Ureter (tissue), 1 donor: ENCODE measurements at regions not wholly inside any gene's neighbourhood (a gene's known extent, or its start where the extent isn't known, plus 50 kb on each side); places are given as distances from the start of the nearest gene placed in this dataset.

Experiments used
- DNase-seq: peaks from one replicate; pipeline ENCODE4 v3.0.0-alpha.2; 2020; ENCODE audit warnings: low spot score
- donor health status: DM: yes; HTN: yes; CAD: no.

DNA sequence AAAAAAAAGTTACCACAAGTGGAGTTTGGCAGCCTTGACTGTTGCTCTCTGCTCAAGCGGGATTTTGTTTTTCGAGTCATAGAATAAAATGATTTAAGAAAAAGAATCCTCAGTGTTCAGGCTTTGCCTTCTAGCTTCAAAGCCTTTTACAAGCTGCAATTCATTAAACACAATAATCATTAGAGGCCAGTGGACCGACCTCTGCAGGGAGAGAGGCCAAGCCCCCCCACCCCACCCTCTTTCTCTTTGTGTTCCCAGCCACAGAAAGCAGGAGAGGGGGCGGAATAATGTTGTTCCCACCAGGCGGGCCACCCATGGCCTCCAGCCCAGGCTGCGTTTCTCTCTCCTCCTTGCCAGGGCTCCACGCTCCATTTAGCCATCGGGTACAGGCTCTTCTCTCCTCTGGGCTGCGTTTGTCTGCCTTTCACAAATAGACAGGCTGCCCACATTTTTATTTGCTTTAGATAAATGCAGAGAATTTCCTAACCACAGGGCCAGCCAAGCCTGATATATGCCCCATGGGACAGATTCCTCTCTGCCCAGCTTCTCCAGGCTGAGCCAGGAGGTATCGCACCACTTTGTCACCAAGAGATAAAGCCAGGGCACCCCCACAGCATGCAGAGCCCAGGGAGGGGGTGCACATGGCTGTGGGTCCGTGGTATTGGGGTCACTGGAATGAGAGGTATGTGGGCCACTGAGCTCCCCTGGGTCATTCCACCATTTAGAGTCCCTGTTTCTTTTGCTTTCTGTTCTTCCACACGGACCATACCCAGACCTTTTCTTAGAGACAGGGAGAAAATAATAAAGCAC is 318.8 kb downstream of the PIK3R1 start:
- no peak for DNase-seq

DNA sequence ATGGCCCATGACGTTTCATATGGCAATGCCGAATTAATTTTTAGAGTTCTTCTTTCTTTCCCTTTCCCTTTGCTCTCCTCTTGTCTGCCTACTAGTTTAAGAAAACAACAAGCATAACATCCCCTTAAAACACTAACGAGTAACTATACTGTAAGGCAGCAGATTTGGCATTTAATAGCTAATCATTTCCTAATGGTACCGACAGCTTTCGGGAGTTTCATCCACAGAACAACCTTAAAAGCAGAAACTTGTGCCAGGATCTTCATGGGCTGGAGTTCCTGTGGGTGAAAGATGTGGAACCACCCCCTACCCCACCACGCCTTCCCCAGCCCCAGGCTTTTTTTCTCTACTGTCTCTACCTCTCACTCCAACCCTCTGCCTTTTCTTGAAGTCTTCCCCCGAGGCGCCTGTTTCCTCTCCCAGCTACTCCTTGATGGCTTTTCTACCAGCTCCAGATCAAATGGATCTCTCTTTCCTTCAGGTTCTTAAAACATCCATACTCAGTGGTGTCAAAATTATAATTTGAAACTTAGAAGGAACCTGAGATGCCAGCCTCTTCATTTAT is 319.5 kb downstream of the PIK3R1 start:
- DNase-seq = no peak

GRCh38 chr5:68538814-68539420 is 323.4 kb downstream of the PIK3R1 start:
- DNase-seq = no peak

DNA sequence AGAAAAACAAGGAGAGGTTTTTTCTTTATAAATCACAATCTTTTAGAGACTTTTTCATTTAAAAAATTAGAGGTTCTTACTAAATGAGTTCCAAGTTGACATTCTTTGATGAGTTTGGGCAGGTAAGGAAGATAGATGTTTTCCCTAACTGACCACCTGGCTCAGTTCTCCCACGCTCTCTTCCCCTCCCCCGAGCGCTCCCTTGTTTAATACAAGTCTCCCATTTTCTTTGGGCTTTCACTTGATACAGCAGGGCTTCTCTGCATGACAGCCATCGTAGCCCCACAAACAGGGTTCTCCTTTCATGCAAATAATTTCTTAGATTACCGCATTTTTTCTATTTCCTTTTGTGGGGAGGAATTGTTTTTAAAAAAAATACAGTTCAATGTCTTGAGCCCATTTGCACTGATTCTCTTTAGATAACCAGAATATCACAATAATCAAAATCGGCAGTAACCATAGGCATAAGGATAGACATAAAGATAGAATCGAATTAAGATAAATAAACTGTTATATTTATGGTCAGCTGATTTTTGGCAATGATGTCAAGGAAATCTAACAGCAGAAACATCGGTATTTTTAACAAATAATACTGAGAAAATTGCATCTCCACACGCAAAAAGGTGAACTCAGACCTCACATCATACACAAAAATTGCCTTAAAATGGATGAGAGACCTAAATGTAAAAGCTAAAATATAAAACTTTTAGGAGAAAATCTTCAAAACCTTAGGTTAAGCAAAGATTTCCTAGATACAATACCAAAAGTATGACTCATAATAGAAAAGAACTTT is 325.4 kb downstream of the PIK3R1 start:
- DNase-seq = no peak

GRCh38 chr5:68542207-68542606 is 326.7 kb downstream of the PIK3R1 start:
- no peak for DNase-seq

- DNase-seq = no peak
These were observed 327.7 kb downstream of the PIK3R1 start for GRCh38 chr5:68543212-68543611.

GRCh38 chr5:68544091-68544647 is 328.6 kb downstream of the PIK3R1 start:
- DNase-seq = no peak

- no peak for DNase-seq
These were observed 329.3 kb downstream of the PIK3R1 start for GRCh38 chr5:68544648-68545552.

- DNase-seq = no peak
These were observed 330.2 kb downstream of the PIK3R1 start for GRCh38 chr5:68545636-68546295.

DNA sequence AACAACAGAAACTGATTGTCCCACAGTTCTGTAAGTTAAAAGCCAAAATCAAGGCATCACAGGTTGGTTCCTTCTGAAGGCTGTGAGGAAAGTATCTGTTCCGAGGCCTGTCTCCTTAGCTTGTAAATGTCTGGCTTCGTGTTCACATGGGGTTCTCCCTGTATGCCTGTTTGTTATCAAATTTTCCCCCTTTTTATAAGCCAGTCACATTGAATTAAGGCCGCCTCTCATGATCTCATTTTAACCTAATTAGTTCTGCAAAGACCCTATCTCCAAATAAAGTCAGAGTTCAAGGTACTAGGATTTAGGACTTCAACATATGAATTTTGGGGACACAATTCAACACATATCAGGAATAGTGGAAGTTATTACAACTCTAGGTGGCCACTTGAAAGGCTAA is 331.5 kb downstream of the PIK3R1 start:
- no peak for DNase-seq

DNA sequence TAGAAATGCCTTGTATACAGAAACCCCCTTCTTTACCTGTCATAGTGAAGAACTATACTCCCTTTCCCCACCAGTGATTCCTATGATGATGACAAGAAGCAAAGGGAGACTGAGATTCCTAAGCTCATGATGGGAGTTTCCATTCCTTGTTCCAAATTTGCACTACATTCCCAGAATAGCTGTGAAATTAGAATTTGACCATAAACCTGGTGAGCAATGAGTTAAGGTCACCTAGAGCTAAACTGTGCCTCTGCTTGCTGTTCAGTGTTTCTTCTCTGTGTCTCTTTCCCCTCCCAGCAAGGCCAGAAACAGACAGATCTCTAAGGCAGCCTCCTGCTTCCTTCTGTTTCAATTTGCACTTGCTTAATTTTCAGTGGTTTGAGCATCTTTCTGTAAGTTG is 332.1 kb downstream of the PIK3R1 start:
- no peak for DNase-seq

- no peak for DNase-seq
These were observed 333.6 kb downstream of the PIK3R1 start for GRCh38 chr5:68548959-68549676.

DNA sequence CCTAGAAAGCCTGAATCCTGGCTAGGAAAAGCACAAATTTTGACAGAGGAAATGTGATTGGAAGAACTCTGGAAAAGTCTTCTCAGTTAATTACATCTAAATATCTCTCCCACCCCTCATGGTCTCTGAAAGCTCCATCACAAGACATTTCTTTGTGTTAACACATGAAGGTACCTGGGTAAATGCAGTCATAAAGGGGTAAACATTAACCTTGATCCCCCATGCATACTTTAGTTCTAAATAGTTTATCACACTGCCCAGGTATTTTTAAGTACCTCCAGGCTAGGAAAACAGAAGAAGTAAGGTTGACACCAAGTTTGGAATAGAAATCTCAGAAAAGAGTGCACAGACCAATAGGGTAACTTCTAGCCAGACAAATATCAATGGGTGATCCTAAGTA is 334.5 kb downstream of the PIK3R1 start:
- no peak for DNase-seq

DNA sequence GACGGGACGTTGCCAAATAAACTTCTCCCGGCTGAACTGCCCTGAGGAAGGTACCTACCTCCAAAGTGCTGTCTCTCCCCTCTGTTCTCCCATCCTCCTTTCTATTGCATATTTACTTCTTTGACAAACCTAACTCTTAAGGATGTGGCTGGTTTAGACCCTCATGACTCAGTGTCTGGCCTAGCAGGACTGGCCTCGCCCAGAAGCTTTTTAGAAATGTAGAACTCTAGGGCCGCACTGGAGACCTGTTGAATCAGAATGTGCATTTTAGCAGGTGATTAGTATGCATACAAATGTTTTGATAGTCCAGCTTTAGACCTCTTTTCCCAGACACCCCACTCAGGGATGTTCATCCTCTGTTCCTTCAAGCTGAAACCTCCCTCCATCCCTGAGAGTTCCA is 335.9 kb downstream of the PIK3R1 start:
- no peak for DNase-seq

DNA sequence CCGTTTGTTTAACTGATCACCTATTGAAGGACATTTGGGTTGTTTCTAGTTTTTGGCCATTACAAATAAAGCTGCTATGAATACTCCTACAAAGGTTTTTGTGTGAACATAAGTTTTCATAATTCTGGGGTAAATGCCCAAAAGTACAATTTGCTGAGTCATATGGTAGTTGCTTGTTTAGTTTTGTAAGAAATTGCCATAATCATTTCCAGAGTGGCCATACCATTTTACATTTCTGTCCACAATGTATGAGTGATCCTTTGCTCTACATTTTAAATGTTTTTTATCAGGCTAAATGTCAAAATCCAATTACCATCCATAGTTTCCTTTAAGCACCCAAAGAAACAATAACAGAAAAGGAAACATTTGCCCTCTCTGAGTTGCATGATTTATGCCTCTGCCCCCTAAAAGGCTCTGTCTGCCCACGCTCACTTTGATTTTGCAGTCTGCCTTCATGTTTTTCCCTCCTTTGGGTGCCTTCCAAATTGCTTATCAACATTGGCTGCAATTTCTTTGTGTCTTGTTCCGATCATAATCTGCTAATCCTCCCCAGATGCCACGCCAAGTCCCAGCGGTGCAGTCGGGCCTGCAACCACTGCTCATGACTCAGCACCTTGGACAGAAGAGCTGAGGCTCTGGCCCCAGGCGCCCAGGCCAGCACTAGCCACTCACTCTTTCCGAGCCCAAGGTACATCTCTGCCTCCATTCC is 339.2 kb downstream of the PIK3R1 start:
- peak; percentile 87 for DNase-seq

DNA sequence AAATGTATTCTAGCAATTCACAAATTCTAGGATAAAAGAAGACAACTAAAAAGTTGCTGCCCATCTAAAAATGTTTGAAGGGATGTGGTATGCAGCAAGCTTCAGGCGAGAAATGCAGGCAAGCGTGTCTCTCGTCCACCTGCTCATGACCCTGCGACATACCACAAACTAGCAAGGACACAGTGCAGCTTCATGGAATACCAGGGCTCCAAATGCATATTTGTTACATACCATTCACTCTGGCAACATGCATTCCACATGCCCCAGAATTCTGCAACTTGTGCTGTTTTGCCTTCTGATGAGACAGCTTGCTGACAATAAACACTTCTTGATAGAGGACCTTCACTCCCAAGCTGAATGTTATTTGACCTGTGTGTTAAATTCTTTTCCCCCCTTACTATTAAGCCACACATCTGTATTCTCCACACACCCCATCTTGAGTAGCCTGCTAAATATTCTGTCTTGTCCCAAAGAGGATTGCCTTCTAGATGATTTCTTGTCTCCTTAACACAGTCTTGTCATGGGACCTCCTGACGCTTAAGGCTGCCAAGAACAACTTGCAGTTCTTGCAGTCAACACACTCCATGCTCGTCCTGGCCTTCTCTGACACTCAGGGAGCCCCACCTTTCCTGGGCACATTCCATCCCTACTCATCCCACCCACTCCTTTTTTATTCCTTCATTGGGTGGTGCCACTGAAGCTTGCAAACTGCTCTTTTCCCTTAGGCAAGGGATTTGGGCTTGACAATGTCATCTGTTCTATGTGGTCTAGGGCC is 340.5 kb downstream of the PIK3R1 start:
- no peak for DNase-seq

DNA sequence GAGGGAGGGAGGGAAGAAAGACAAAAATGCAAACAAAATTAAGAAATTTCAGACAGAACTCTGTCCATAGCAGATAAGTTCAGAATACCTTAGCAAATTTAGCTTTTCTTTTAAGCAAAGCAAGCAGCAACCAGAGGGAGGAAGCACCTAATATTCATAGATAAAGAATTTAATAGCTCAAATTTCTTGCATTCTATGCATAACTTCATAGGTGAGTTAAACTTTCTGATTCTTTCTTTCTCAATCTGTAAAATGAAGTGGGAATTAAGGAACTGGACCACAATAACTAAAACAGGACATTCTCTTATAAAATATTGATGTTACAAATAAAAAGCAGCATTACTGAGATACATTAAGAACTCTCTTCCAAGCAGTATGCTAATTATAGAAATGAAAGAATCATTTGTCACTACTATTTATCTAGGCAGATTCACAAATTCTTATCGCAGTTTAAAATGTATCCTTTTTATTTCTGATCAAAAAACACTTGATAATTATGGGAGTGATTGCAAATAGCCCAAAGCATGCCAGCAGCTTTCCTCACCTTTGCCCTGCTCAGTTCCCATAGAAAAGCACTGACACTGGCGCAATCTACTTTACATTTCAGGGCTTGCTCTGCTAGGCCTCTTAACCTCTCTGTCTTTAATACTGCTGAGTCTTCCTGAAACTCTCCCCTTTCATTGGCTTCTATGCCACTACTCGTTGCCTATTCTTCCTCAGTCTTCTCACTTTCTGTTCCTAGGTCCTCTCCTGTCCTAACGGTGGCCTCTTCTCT is 341.8 kb downstream of the PIK3R1 start:
- no peak for DNase-seq

- DNase-seq = no peak
These were observed 346.8 kb downstream of the PIK3R1 start for GRCh38 chr5:68562308-68562707.
